Colonic mucosa (tissue), 4 donors: ENCODE measurements at regions not wholly inside any gene's neighbourhood (a gene's known extent, or its start where the extent isn't known, plus 50 kb on each side); places are given as distances from the start of the nearest gene placed in this dataset.

Source experiments
- DNase-seq: peaks from one replicate; pipeline ENCODE4 v3.0.0-alpha.2; 2020
- H3K27ac ChIP-seq: fragments of 200-600 bp; one replicate; pipeline ENCODE4 v1.8.0; 2021
- H3K27me3 ChIP-seq: fragments of 200-600 bp; one replicate; pipeline ENCODE4 v1.8.0; 2021
- H3K36me3 ChIP-seq: fragments of 200-600 bp; one replicate; pipeline ENCODE4 v1.8.0; 2021
- H3K4me1 ChIP-seq: fragments of 200-600 bp; one replicate; pipeline ENCODE4 v1.8.0; 2021; ENCODE audit warnings: mild to moderate bottlenecking
- H3K4me3 ChIP-seq: fragments of 200-600 bp; one replicate; pipeline ENCODE4 v1.8.0; 2021
- H3K9ac ChIP-seq, 2 donors: one replicate each; pipeline ENCODE4 v1.7.0; 2013; ENCODE audit warnings: control low read depth in 2 of 2, low read depth in 2 of 2, low read length in 2 of 2
- H3K9me3 ChIP-seq: fragments of 200-600 bp; one replicate; pipeline ENCODE4 v1.8.0; 2021
- intact Hi-C: fragments of 100-400 bp; cut with DNase I; formaldehyde crosslinking; loops from one replicate; pipeline ENCODE4 v1.14.1; 2022
- TF ChIP-seq, protein P1 (sequence below): fragments of 200-600 bp; IDR thresholded peaks from one replicate; pipeline ENCODE4 v1.8.0; 2022; ENCODE audit warnings: antibody characterized with exemption, mild to moderate bottlenecking
- donor health status: healthy.
- donor health status: DM: no; HTN: no; CAD: no.
- donor health status: DM: no; HTN: no; CAD: no.

DNA sequence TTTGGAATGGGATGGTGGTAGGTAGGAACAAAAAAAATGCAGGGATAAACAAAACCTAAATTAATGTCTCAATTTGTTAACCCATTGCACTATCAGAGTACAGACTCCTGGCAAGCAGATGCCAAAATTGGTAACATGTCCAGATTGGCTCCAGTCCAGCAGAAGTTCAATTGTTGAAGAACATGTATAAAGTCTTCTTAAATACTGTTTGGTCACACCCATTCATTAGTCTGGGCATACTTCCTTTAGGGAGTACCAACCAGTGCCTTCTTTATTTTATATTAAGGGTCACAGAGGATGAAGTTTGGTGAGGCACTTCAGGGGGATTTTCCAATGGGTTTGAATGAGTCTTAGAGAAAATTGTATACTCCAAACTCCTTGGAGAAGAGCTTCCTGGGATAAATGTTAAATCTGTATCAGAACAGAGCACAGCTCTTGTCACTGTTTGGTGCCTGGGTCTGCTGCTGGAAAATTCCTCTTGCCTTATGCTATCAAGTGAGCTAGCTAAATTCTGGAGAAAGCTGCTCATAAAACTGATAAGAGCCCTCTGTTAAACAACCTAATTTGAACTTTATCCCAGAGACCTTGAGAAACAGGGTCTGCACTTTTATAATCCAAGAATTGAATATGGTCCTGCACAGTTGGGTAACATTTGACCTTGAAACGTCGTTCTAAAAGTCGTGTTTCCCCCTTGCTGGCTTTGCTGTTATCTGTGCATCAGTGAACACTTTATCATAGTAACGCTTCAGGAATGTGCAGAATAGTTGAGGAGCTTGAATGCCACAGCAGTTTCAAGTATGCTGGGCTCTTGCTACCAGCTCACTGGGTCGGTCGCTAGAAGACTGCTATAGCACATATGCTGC lies 334.1 kb upstream of the CITED2 start:
- Histone ChIP-seq H3K4me1 (peaks cover 5% of the 10 kb centered on the region), H3K36me3 (no peaks in the 10 kb centered on the region), H3K27me3 (no peaks in the 10 kb centered on the region), H3K9ac (no peak overlapping the region), H3K27ac (no peak overlapping the region), H3K4me3 (no peak overlapping the region), H3K9me3 (no peaks in the 10 kb centered on the region)
- intact Hi-C loops: no loop called here
- DNase-seq: peak; percentile 24
- TF ChIP-seq, protein P1, sequence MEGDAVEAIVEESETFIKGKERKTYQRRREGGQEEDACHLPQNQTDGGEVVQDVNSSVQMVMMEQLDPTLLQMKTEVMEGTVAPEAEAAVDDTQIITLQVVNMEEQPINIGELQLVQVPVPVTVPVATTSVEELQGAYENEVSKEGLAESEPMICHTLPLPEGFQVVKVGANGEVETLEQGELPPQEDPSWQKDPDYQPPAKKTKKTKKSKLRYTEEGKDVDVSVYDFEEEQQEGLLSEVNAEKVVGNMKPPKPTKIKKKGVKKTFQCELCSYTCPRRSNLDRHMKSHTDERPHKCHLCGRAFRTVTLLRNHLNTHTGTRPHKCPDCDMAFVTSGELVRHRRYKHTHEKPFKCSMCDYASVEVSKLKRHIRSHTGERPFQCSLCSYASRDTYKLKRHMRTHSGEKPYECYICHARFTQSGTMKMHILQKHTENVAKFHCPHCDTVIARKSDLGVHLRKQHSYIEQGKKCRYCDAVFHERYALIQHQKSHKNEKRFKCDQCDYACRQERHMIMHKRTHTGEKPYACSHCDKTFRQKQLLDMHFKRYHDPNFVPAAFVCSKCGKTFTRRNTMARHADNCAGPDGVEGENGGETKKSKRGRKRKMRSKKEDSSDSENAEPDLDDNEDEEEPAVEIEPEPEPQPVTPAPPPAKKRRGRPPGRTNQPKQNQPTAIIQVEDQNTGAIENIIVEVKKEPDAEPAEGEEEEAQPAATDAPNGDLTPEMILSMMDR: no peak

DNA sequence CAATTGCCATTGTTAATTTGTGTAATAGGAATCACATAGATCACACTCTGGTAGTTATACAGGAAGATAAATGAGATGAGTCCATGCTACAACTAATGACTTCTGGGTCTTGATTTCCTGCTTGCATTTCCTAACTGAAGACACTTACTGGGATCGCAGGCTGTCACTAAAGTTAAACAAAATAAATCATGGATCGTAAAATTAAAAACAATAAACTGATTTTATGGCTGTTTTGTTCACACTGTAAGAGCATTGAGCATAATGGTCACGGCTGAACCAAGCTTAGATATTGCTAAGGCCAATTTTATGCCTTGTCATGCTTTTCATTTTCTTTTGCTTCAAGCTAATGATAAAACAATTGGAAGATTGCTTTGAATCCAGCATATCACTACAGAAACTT lies 332.5 kb upstream of the CITED2 start:
- DNase-seq: no peak
- Histone ChIP-seq H3K4me1 (peaks cover 5% of the 10 kb centered on the region), H3K9ac (no peak overlapping the region), H3K4me3 (no peak overlapping the region), H3K36me3 (no peaks in the 10 kb centered on the region), H3K27me3 (no peaks in the 10 kb centered on the region), H3K9me3 (no peaks in the 10 kb centered on the region), H3K27ac (peak overlapping the region; percentile 33)
- intact Hi-C loops: no loop called here
- TF ChIP-seq, protein P1: no peak

DNA sequence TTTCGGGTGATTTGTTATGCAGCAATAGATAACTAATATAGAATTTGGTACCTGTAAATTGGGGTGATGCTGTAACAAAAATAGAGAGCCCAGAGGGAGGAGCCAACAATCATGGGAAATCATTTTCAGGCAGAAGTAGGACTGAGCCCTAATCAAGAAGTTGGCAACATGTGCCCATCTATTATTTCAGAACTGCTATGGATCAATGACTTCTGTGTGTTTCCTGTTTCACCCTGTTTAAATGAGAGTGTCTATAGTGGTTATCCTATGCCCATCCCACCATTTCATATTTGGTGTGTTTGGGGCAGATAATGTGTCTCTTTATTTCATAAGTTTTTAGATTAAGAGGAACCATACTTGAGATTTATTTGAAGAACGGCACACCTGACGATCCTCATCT lies 330.8 kb upstream of the CITED2 start:
- Histone ChIP-seq H3K9ac (no peak overlapping the region), H3K27me3 (no peaks in the 10 kb centered on the region), H3K4me3 (no peak overlapping the region), H3K36me3 (no peaks in the 10 kb centered on the region), H3K4me1 (peaks cover 6% of the 10 kb centered on the region), H3K9me3 (no peaks in the 10 kb centered on the region), H3K27ac (no peak overlapping the region)
- intact Hi-C loops: no loop called here
- no peak for DNase-seq
- TF ChIP-seq, protein P1: no peak

DNA sequence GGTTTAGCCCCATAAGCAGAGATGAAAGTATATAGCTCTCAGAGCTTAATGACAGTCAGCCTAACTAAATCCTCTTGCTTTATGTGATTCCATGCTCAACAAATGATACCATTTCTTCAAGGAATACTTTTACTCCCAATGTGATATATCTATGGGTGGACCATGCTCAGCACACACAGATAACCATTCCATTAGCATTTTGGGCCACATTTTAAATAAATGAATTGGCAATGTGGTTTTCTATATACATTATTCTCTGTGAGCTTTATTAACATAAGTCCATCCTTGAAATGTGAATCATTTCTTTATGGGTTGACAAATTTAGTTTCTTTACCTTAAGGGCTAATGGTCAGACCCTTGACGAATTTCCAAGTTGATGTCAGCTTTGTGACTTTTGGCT lies 329.3 kb upstream of the CITED2 start:
- intact Hi-C loops: no loop called here
- H3K36me3 ChIP-seq: no peaks in the 10 kb centered on the region
- H3K27ac ChIP-seq: no peak overlapping the region
- no peaks in the 10 kb centered on the region for H3K9me3 ChIP-seq
- no peaks in the 10 kb centered on the region for H3K27me3 ChIP-seq
- no peak for DNase-seq
- no peak overlapping the region for H3K4me3 ChIP-seq
- TF ChIP-seq, protein P1: no peak
- peaks cover 8% of the 10 kb centered on the region for H3K4me1 ChIP-seq
- no peak overlapping the region for H3K9ac ChIP-seq

DNA sequence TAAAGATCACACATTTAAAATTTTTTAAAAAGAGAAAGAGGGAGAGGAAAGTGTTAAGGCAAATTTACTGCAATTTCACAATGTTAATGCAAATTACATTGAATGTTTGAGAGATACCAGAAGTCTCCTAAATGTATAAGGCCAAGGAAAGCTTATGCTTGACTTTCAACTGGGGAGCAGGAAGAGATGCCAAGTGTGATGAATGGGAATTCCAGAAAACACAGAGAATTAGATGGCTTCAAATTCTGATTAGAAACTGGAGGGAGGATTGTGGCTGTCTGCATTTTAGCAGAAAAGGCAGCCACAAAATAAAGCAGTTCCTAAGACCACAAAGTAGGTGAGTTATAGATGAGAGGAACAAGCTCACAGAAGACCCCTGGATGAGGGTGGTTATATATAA lies 328.3 kb upstream of the CITED2 start:
- Histone ChIP-seq H3K9ac (no peak overlapping the region), H3K27ac (no peak overlapping the region), H3K4me3 (no peak overlapping the region), H3K9me3 (no peaks in the 10 kb centered on the region), H3K4me1 (peaks cover 8% of the 10 kb centered on the region), H3K36me3 (no peaks in the 10 kb centered on the region), H3K27me3 (no peaks in the 10 kb centered on the region)
- intact Hi-C loops: no loop called here
- TF ChIP-seq, protein P1: no peak
- DNase-seq: no peak
